CD4-positive, alpha-beta T cell treated with Interleukin-12 subunit alpha and Interleukin-12 subunit beta, for 1 hour (primary cell): ENCODE measurements at regions not wholly inside any gene's neighbourhood (a gene's known extent, or its start where the extent isn't known, plus 50 kb on each side); places are given as distances from the start of the nearest gene placed in this dataset.
"Not testable (repeated sequence)": the region's sequence is repeated elsewhere in the genome, so short reads cannot be mapped to it uniquely, and the experiment has no call there.

Source experiments
- DNase-seq: peaks from one replicate; pipeline ENCODE4 v3.0.0-alpha.2; 2020

DNA sequence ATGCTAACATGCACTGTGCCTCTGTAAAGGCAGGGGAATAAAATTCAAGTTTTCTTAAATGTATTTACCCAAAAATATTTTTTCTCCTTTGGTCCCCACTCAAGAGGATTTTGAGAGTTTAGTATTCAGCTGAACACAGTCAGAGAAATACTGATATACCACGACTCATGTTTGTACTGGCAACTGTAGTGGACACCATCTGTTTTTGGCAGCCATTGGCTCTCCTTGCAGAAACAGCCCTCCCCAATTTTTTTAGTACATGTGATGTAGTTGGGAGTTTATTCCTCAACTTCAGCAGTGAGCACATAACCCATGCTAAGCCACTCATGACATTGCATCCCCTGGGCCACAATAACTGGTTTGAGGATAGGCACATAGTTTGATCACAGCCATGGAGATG, 154.8 kb upstream of the POU3F1 start:
- DNase-seq, result no peak

DNA sequence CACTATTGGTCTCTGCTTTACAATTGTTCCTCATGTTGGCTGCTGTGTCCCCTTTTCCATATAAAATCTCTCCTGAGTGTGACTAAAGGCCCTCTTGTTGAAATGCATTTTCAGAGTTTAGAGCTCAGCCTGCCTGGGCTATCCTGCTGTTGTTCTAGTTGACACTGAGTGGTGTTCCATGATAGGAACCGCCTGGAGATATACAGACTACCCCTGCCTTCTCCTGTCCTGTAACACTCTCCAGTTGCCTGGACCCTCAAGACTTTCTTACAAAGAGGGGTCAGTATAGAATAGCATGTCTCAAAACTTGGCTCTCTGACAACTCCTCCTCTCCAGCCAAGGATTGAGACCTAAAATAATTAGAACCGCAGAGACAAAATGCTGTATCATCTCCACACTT, 152.0 kb upstream of the POU3F1 start:
- no peak for DNase-seq

DNA sequence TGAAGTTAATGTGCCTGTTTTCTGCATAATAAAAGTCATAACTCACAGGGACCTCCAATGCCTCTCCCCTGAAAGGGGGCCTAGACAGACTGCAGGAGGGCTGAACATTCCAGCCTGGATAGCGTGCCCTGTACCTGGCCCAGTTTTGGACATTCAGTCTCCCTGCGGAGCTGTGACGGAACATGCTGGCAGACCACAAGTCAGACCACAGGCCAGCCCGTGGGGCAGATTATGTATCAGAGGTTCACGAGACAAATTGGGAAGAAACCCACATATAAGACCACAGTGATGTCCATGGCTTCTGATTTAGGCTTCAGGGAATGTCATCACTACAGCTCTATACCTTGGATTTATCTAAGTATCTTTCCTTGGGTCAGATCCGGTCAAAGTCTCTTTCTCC, 151.5 kb upstream of the POU3F1 start:
- DNase-seq, result no peak

DNA sequence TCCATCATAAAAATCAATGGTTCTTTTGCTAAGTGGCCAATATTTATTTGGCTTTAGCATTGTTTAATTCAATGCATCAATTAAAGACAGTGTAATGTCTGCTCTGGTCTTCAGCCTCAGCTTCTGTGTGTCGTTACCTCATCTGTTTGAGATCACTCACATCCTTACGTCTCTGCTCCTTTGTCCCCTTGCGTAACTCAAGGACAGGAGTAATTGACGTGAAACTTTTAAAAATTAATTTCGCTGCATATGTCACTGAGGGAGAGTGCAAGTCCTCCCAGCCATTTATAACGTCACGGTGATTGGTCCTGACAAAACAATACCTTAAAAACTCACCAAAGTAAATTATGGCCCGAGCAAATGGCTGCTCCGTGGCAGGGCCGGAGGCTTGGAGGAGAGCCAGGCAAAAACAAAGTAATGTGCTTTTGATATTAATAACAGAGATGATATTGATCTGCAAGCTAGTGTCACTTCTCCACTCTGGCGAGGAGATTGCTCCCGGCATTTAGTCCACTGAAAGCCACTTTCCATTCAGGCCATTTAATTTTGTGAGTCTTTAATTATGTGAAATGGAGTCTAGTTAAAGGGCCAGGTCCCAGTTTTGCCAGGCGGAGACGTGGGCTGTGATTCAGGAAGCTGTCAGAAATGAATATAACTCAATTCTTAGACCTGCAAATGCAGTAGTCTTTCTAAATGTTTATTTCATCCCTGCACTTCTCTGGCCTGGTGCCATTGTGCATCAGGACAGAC, 150.9 kb upstream of the POU3F1 start:
- no peak for DNase-seq

DNA sequence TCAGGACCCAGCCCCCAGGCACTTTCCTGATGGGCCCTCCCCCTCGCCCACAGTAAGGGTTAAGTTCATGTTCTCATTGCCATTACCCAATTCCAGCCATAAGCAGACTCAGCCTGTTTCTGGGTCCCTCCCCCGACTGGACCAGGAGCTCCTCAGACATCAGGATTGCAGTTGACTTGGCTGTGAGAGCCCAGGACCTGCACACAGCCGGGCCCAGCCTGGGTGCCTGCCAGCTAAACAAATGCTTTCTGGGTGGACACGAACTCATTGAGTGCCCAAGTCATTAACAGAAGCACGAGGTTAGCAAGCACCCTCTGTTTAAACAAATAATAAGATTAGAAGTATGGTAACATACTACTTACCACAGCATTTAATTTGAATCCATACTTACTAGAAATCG, 147.9 kb upstream of the POU3F1 start:
- DNase-seq, result no peak

DNA sequence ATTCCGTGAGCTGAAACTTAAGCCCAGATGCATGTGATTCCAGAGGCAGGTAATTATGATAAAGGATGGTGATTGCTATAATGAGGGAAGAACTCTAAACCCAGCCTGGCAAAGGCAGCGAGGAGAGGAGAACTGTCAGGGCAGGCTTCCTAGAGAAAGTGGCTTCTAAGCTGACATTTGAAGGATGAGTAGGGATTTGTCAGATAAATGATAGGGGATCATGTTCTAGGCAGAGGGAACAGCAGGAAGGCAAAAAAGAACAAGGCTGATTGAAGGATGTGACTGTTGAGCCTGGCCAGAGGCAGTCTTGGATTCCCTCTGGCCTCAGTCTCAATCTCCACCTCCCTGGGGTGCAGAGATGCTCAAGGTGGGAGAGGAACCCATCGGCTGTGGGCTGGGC, 146.4 kb upstream of the POU3F1 start:
- no peak for DNase-seq

DNA sequence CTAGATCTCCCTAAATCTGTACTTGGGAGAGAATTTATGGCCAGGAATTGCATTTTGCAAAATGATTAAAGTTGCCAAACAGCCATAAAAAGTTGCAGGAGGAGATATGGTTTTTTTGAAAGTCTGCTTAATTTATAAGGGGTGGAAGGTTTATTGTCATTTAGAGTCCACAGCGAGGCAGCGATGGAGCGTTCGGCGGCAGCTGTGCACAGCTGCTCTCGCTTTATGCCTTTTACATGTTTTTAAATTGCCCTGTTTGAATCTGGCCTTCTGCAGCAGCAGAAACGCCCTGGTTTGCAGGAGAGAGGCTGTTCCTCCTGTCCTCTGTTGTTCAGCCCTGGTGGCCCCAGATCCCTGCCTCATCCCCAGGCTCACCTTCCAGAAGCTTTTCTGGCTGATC, 144.9 kb upstream of the POU3F1 start:
- no peak for DNase-seq

DNA sequence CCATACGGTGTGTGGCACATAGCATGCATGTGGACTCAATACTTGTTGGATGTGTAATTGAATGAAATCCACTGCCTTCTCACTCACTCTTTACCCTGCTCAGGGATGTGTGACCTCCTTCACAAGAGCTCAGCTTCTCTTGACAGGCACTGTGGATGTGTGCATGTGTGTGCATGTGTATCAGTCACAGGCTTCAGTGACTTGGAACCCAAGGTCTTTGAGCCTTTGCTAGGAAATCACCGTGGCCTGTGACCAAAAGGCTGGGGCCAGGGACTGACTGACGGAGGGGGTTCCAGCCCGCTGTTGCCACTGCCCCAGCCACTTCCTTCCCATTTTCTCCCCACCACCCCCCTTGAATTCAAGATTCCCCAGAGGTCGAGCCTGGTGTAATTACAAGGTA, 144.4 kb upstream of the POU3F1 start:
- no peak for DNase-seq

DNA sequence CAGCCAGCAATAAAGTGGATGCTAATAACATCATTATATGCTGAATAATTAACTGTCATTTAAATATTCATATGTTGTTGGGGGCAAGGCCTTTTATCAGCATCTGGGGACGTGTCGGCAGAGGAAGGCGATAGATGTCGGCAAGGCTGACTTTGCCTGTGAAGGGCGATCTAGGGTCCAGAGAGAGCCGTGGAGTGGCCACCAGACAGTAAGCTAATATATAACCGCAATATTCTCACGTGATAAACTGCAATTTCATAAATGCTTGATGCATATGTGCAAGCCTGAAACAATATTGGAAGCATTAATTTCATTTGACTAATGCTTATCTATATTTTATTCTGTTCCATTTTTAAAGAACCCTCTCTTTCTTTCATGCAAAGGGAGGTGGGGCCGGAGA, 141.0 kb upstream of the POU3F1 start:
- no peak for DNase-seq

DNA sequence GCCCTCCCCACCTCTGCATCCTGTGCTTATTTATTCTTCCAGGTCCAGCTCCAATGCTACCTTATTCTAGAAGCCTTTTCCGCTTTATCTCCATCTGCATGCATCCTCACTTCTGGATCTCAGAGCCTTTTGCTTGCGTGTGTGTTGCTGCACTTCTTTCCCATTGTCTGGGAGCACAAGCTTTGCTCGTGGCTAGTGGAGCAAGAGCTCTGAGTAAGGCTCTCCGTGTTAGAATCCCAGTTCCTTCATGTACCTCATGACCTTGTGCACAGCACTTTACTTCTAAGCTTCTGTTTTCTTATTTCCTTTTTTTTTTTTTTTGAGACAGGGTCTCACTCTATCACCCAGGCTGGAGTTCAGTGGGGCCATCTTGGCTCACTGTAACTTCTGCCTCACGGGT, 140.0 kb upstream of the POU3F1 start:
- DNase-seq, result no peak

DNA sequence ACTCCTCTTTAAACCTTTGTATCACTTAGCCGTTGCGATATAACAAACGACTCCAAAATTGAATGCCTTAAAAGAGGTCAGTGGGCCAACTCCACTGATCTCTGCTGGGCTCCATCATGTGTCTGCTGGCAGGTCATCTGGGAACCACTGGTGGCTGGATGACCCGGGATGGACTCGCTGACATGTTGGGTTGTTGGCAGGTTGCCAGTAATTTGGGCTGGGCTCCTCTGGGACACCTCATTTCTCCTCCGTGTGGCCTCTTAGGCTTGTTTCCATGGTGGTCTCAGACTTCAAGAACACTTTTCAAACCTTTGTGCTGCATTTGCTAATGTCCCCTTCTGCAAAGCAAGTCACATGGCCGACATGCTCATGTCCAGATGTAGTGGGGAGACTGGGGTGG, 139.3 kb upstream of the POU3F1 start:
- no peak for DNase-seq

DNA sequence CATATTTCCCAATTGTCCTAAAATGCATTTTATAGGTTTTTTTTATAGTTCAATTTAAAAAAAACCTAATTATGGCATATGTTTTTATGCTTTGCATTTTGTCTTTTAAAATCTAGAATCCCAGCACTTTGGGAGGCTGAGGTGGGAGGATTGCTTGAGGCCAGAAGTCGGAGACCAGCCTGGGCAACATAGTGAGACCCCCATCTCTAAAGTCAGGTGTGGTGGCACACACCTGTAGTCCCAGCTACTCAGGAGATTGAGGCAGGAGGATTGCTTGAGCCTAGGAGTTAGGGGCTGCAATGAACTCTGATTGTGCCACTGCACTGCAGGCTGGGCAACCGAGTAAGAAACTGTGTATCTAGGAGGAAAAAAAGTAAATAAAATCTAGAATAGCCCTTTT, 137.2 kb upstream of the POU3F1 start:
- DNase-seq, result no peak

DNA sequence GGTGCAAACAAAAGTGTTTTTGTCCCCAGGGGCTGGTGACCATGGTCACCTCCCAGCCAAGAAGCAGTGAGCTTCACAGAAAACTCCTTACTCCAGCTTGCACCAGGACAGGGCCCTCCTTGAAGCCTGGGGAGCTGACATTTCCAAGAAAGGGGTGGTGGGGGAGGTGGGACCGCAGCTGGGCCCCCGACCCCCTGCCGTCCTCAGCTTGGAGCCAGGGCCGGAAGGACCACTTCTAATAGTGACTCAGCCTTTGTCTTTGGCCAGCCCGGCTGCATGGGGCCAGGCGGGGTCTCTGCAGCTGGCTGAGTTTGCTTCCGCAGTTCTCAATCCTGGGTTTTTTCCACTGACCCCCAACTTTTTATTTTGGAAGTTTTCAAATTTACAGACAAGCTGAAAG, 136.5 kb upstream of the POU3F1 start:
- no peak for DNase-seq

DNA sequence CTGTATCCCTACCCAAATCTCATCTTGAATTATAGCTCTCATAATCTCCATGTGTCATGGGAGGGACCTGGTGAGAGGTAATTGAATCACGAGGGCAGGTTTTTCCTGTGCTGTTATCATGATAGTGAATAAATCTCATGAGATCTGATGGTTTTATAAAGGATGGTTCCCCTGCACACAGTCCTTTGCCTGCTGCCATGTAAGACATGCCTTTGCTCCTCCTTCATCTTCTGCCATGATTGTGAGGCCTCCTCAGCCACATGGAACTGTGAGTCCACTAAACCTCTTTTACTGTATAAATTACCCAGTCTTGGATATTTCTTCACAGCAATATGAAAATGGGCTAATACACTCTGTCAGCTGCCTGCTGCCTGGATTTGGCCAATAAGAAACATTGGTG, 133.8 kb upstream of the POU3F1 start:
- not testable (repeated sequence) for DNase-seq

DNA sequence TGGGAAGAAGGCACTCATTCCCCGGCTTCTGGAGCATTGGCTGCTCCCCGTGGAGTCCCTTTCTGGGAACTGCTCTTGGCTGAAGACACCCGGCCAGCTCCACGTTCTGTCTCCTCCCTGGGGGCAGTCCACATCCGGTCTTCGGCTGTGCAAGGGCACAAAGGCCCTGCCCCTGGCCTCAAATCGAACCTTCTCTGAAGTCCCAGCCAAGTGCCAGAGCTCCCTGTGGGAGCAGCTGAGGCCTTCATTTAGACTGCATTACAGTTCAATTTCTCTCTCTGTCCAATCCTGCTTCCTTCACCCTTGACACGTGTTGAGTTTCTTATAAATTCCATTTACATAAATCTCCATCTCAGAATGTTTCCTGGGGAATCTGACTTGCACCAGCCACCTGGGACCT, 132.9 kb upstream of the POU3F1 start:
- no peak for DNase-seq

DNA sequence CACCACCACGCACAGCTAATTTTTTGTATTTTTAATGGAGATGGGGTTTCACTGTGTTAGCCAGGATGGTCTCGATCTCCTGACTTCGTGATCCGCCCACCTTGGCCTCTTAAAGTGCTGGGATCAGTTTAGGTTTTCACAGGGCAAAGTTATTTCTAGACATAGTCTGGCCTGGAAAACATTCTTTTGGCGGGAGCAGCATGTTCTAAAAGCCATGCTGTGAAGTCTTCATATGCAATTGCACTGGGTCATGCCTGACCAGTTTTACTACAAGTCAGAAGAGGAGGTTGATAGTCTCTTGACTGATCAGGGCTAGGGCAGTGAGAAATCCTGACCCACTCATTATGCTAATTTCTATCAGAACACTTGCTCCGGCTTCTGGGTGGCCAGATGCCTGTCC, 131.6 kb upstream of the POU3F1 start:
- DNase-seq, result no peak

DNA sequence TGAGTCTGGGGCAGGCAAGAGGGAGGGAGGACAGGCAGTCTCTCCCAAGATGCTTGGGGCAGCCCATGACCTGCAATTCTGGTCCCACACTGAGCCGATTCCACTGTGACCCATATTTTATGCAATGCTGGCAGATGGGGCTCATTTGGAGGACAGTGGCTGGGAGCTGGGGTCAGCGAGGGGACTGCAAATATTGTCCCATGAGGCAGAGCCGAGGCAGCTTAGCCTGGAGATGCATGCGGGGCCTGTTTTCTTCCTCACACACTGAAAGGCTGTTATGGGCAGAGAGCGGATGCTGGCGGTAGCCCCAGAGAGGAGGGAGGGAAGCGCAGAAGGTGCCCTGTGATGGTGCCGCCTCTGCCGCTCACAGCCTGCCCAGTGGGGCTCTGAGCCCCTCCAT, 128.5 kb upstream of the POU3F1 start:
- no peak for DNase-seq

DNA sequence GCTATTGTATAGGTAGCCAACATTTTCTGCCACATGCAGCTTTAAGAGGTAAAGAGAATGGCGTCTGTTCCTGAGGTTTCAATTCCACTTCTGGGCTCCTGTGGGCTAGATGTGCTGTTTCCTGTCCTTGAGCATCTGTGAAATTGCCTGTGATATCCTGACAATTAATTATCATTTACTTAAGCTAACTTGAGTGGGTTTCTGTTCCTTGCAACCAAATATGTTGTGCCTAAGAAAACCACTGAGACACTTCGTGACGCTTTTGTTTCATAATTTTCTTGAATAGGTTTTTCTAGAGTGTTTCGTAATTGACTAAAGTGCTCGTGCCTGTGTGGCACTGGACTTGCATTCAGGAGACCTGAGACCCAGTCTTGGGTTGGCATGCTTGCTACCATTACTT, 127.3 kb upstream of the POU3F1 start:
- DNase-seq, result peak; percentile 1

DNA sequence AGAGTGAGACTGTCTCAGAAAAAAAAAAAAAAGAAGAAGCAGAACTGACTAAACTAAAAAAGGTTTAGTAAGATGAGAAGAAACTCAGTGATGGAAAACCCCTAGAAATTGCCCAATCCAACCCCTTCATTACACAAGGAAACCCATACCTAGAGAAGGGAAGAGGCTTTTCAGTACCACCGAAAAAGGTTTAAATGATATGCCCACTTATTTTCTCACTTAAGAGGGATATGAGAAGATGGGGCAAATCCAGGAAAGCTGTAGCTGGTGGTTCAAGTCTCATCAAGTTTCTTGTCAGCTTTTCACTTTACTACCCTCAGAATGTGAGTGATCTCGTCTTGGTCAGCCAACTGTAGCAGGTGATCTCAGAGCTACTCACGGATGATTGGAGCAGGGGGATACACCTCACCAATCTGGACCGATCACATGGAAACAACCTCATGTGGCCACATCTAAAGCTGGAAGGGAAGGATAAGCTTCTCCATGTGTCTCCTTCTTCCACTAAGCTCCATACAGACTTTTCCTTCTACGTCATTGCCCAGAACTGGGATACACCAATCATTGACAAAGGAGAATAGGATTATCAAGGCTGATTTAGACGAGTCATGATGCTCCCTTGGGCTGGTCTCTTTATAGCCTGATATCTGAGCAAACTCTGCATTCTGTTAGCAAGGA, 126.7 kb upstream of the POU3F1 start:
- peak; percentile 1 for DNase-seq

DNA sequence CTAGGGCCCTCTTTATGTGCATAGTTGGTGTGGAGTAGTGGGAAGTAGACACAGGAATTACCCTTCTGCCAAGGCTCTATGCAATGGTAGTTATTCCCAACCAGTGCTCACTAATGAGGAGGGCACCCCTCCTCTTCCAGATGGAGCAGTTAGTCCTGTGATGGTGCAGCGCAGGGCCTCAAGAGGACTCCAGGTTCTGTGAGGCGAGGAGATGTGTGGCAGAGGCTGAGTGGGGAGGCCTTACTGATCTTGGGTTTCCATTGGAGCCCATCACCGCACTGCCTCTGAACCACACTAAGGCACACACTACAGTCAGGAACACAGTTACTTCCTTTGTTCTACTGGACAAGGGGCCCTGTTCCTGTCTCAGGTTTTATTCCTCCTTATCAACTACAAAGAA, 122.5 kb upstream of the POU3F1 start:
- DNase-seq, result no peak

DNA sequence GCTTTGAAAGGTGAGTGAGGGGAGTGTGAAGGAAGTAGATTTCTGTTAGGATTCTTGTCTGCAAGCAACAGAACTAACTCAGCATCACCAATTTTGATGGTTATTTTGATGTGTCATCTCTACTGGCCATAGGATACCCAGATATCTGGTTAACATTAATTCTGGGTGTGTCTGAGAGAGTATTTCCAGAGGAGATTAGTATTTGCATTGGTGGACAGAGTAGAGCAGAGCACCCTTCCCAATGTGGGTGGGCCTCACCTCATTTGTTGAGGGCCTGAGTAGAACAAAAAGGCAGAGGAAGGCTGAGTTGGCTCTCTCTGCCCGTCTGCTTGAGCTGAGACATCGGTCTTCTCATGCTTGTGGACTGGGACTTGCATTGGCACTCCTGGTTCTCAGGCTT, 121.8 kb upstream of the POU3F1 start:
- DNase-seq, result no peak

DNA sequence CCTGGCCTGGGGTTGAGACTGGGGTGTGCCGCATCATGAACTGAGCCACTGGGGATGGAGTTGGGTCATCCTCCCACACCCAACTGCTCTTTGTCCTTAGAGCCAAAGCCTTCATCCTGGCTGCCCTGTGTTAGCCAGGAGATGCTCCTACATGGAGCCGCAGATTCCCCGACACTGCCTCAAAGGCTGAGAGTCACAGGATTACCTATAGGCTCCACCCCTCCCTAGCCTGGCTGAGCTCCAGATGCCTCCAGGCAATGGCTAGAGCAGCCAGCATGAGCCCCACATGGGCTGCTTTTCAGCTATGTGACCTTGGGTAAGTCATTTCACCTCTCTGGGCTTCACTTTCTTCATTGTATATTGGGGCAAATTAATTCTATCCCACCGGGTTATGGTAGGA, 119.9 kb upstream of the POU3F1 start:
- no peak for DNase-seq

DNA sequence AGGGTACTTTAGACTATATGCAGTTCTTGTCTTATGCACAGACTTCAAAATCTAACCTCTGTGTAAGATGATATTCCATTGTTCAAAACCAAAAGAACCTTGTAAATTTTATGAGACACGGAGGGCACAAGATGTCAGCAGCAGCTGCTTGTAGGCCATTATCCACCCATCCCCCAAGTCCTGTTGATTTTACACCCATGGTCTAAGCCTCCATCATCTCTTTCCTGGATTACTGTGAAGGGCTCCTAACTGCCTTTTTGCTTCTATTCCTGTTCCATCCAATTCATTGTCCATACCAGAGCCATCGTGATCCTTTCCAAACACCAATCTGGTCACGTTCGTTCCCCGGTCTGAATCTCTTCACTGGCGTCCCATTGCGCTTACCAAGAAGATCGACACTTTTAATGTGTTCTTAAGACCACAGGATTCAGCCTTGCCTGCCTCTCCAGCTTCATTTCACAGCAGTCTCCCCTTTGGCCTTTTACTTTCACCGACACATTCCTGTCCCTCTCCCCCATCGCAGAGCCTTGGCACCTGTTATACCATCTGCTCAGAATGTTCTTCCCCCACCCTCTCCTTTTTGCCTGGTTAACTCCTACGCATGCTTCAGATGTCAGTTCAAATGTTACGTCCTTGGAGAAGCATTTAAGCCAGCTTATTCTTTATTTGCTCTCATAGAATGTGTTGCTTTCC, 107.3 kb upstream of the POU3F1 start:
- DNase-seq, result no peak

DNA sequence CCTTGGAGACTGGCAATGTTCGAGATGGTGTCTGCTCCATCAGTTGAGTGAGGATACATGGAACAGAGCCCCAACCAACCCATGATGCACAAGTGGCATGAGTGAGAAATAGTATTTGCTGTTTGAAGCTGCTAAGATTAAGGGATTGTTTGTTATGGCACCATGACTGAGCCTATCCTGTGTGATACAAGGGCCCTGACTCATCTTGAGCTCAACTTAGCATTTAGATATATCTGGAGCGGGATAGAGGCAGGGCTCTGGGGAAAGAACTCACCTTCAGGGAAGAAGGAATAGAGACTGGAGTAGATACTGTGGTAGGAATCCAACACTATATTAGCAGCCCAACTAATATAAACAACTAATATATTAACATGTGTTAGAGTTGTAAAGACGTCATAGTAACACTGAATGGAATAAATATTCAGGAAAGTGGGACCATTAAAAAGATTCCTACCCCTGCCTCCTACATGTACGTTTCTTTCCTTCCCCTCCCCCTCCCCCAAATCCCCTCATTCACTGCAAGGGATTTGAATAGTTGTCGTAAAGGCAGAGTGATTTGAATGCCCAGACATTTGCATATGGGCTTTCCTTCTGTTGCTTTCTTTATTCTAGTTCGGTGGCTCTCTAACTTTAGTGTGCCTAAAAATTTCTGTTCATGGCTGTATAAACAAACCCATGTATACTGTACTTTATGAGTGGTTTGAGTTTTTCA, 106.6 kb upstream of the POU3F1 start:
- no peak for DNase-seq
